ENCODE measurements at regions not wholly inside any gene's neighbourhood (a gene's known extent, or its start where the extent isn't known, plus 50 kb on each side); places are given as distances from the start of the nearest gene placed in this dataset.

DNA sequence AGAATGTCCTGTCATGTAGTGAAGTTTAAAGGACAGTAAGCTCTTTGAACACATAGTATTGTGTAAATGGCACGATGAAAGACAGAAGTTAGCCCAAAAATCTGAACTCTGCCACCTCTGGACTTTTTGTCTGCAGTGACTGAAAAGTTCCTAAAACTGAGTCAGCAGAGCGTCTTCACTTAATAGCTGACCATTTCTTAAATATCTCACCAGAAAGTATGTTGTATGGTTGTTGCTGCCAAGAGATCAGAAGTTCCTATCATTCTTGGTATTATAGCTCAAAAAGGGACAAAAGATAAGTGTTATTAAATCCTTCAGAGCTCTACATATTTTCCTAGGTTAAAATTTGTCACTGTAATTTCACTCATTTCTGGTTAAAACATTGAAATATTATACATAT is 1003.0 kb downstream of the TTLL7 start:
- H3K4me1 ChIP-seq (ENCODE audit: control insufficient read depth, insufficient read depth, low read length): no peaks in the 10 kb centered on the region
- no peak for DNase-seq
- no peak overlapping the region for H3K4me3 ChIP-seq (ENCODE audit: low read length)
- 100% methylated on average over 1 of the region's 2 CpGs for WGBS (ENCODE audit: insufficient coverage, low lambda C conversion rate)
- no peaks in the 10 kb centered on the region for H3K9me3 ChIP-seq (ENCODE audit: control insufficient read depth, low read depth, low read length)
- no peaks in the 10 kb centered on the region for H3K27me3 ChIP-seq (ENCODE audit: control insufficient read depth, insufficient read depth, low read length)
- H3K36me3 ChIP-seq (ENCODE audit: control insufficient read depth, insufficient read depth, low read length): no peaks in the 10 kb centered on the region
- H3K27ac ChIP-seq (ENCODE audit: low read length): no peak overlapping the region

DNA sequence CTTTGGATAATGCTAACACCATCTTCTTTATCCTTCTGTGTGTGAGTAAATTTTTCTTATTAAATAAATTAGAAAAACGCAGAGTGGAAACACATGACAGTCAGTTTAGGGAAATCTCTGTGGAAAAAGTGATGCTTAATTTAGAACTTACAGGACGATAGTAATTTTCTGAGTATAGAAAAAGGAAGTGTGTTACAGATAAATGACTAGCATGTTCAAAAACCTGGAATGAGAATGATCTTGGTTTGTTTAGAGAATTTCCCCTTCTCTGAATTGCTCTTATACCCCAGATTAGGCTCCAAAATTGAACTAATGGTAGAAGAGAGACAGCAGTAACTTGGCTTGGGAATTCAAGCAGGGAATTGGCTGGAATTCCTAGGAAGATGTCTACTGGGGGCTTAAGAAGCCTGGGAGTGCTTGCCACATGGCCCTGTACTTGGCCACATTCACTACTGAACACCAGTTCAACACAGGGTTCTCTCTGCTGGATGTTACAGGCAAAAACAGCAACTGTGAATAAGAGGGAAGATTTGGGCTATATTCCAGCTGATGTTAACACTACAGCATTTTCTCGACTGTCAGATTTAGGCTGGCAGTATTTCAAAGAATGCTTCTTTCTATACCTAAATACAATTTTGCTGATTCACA is 1004.2 kb downstream of the TTLL7 start:
- DNase-seq: no peak
- H3K4me1 ChIP-seq (ENCODE audit: control insufficient read depth, insufficient read depth, low read length): no peaks in the 10 kb centered on the region
- H3K4me3 ChIP-seq (ENCODE audit: low read length): no peak overlapping the region
- H3K36me3 ChIP-seq (ENCODE audit: control insufficient read depth, insufficient read depth, low read length): no peaks in the 10 kb centered on the region
- 54% methylated on average over 2 of the region's 3 CpGs for WGBS (ENCODE audit: insufficient coverage, low lambda C conversion rate)
- H3K27me3 ChIP-seq (ENCODE audit: control insufficient read depth, insufficient read depth, low read length): no peaks in the 10 kb centered on the region
- no peaks in the 10 kb centered on the region for H3K9me3 ChIP-seq (ENCODE audit: control insufficient read depth, low read depth, low read length)
- H3K27ac ChIP-seq (ENCODE audit: low read length): no peak overlapping the region

DNA sequence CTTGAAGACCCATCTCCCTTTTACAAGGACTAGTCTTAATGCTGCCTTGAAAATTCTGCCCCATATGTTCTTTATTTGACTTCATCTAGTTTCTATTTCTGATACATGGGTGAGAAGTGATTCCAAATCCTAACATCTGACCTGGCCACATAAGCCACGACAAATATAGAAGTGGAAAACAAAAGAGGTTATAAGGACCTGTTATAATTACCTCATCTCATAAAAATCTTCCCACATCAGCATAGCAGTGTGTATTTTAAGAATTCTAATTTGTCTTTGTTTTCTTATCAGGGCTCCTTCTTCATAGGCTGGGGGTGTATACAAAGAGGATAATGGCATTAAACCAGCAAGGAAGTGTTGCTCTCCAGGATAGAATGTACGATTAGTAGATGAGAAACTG is 1007.4 kb downstream of the TTLL7 start:
- no peak overlapping the region for H3K4me3 ChIP-seq (ENCODE audit: low read length)
- no peaks in the 10 kb centered on the region for H3K9me3 ChIP-seq (ENCODE audit: control insufficient read depth, low read depth, low read length)
- H3K27ac ChIP-seq (ENCODE audit: low read length): no peak overlapping the region
- WGBS (ENCODE audit: insufficient coverage, low lambda C conversion rate): 83% methylated on average over 1 of the region's 2 CpGs
- no peaks in the 10 kb centered on the region for H3K27me3 ChIP-seq (ENCODE audit: control insufficient read depth, insufficient read depth, low read length)
- no peak for DNase-seq
- no peaks in the 10 kb centered on the region for H3K4me1 ChIP-seq (ENCODE audit: control insufficient read depth, insufficient read depth, low read length)
- H3K36me3 ChIP-seq (ENCODE audit: control insufficient read depth, insufficient read depth, low read length): no peaks in the 10 kb centered on the region

DNA sequence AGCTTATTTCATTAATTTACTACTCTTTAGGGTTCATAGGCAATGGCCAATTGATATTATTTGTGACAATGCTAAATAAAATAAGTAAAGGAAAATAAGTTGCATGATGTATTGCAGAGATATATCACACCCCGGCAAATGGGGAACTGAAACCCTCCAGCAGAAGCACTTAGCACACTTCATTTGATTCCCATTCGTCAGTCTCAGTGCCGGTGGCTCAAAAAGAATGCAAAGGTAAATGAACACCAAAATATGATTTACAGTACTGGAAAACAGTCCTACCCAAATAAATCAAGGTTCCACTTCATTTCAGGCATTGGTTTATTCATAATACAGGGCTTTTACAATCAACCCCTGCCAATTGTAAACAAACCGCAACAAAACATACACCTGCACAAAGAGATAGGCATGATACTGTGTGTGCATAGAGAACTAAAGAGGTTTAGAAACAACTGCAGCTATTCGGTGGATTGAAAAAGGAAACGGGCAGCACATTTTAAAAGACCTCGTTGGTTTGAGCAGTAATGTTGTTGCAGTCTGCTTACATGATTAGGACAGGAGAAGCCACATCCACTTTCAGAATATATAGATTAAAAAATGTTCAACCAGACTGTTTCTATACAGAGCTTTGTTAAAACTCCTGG is 1019.2 kb downstream of the TTLL7 start:
- H3K36me3 ChIP-seq (ENCODE audit: control insufficient read depth, insufficient read depth, low read length): no peaks in the 10 kb centered on the region
- no peak overlapping the region for H3K4me3 ChIP-seq (ENCODE audit: low read length)
- H3K9me3 ChIP-seq (ENCODE audit: control insufficient read depth, low read depth, low read length): no peaks in the 10 kb centered on the region
- 44% methylated on average over 3 of the region's 7 CpGs for WGBS (ENCODE audit: insufficient coverage, low lambda C conversion rate)
- H3K27ac ChIP-seq (ENCODE audit: low read length): no peak overlapping the region
- no peak for DNase-seq
- H3K4me1 ChIP-seq (ENCODE audit: control insufficient read depth, insufficient read depth, low read length): no peaks in the 10 kb centered on the region
- no peaks in the 10 kb centered on the region for H3K27me3 ChIP-seq (ENCODE audit: control insufficient read depth, insufficient read depth, low read length)

DNA sequence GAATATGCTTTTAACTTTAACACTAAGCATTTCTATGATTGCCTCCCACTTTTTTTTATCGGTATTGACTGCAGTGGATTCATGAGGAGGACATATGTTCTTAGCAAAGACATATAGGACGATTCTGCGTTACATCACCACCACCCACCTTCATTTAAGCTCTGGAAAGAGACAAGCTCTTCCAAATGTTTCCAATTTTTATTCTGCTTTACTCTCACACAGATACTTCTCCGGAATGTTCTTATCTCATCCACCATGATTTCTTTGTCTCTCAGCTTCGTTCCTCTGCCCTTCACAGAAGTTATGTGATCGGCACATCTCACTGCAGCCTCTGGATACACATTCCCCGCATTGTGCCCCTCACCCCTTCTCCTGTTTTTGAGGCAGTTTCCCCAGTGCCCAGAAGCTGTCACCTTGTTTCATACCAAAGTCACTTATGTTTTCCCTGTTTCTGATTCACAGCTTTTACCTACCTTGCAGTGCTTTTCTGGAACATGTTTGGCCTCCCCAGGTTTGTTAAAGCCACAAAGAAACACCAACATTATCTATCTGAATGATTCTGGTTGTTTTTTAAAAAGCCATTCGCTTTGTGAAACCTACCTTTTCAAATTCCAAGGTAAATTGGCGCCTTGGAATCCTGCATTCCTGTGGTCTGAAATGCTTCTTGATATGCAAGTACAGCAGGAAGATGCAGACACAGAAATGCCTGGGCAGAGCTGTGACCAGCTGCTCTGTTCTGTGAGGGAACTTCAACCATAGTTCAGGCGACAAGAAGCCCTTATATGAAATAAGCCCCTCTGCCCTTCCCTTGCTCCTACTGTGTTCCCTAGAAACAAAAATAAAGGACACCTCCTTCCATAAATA is 1020.2 kb downstream of the TTLL7 start:
- no peak for DNase-seq
- Histone ChIP-seq H3K4me3 (ENCODE audit: low read length) (no peak overlapping the region), H3K9me3 (ENCODE audit: control insufficient read depth, low read depth, low read length) (no peaks in the 10 kb centered on the region), H3K36me3 (ENCODE audit: control insufficient read depth, insufficient read depth, low read length) (no peaks in the 10 kb centered on the region), H3K27ac (ENCODE audit: low read length) (no peak overlapping the region), H3K4me1 (ENCODE audit: control insufficient read depth, insufficient read depth, low read length) (no peaks in the 10 kb centered on the region), H3K27me3 (ENCODE audit: control insufficient read depth, insufficient read depth, low read length) (no peaks in the 10 kb centered on the region)
- WGBS (ENCODE audit: insufficient coverage, low lambda C conversion rate): 50% methylated on average over 4 of the region's 10 CpGs

DNA sequence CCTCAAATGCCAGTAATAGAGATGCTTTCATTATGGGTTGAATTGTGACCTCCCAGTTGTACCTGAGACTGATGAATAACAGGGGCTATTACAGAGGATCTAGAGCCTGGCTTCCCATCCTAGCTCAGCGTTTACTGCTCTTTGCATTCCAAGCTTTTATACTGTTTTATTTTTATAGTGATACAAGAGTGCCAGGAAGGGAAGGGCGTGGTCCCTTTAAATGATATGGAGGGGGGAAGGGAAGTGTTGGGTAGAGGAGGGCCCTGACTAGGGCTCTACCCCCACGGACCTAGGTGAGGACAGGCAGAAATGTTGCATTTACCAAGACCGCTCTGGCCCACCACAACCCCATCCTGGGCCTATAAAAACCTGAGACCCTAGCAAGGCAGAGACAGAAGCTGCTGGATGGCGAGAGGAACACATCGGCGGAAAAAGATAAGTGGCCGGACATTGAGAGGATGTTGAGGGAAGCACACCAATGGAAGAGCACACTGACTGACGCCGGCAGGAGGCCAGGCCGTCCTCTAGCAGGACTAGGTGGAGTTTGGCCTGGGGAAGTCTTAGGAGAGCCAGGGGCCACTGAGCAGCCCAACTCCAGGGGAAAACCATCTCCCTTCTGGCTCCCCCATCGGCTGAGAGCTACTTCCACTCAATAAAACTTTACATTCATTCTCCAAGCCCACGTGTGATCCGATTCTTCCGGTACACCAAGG is 1025.9 kb downstream of the TTLL7 start:
- H3K36me3 ChIP-seq (ENCODE audit: control insufficient read depth, insufficient read depth, low read length): no peaks in the 10 kb centered on the region
- no peaks in the 10 kb centered on the region for H3K9me3 ChIP-seq (ENCODE audit: control insufficient read depth, low read depth, low read length)
- H3K27me3 ChIP-seq (ENCODE audit: control insufficient read depth, insufficient read depth, low read length): no peaks in the 10 kb centered on the region
- 88% methylated on average over 4 of the region's 15 CpGs for WGBS (ENCODE audit: insufficient coverage, low lambda C conversion rate)
- H3K4me3 ChIP-seq (ENCODE audit: low read length): no peak overlapping the region
- no peaks in the 10 kb centered on the region for H3K4me1 ChIP-seq (ENCODE audit: control insufficient read depth, insufficient read depth, low read length)
- H3K27ac ChIP-seq (ENCODE audit: low read length): no peak overlapping the region
- no peak for DNase-seq

DNA sequence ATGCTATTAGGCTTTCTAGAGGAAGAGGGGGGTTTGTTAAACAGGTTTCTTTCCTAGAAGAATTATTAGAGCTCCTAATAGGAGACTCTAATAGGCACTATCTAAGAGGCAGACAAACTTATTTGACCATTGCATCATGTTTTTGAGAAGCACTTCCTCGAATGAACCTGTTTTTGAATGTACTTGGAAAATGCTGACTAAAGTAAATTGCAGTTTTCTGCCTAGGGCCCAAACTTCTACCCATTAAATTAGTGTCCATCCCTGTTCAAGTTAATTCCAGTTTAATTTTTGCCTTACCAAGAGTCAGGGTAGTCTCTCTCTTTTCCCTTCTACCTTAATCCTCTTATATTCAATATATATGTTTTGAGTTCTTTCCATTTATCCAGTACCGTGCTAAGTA is 1029.6 kb downstream of the TTLL7 start:
- no peaks in the 10 kb centered on the region for H3K9me3 ChIP-seq (ENCODE audit: control insufficient read depth, low read depth, low read length)
- no peaks in the 10 kb centered on the region for H3K27me3 ChIP-seq (ENCODE audit: control insufficient read depth, insufficient read depth, low read length)
- H3K36me3 ChIP-seq (ENCODE audit: control insufficient read depth, insufficient read depth, low read length): no peaks in the 10 kb centered on the region
- no peaks in the 10 kb centered on the region for H3K4me1 ChIP-seq (ENCODE audit: control insufficient read depth, insufficient read depth, low read length)
- no peak for DNase-seq
- no peak overlapping the region for H3K4me3 ChIP-seq (ENCODE audit: low read length)
- WGBS (ENCODE audit: insufficient coverage, low lambda C conversion rate): 90% methylated on average over 2 of the region's 2 CpGs
- no peak overlapping the region for H3K27ac ChIP-seq (ENCODE audit: low read length)

DNA sequence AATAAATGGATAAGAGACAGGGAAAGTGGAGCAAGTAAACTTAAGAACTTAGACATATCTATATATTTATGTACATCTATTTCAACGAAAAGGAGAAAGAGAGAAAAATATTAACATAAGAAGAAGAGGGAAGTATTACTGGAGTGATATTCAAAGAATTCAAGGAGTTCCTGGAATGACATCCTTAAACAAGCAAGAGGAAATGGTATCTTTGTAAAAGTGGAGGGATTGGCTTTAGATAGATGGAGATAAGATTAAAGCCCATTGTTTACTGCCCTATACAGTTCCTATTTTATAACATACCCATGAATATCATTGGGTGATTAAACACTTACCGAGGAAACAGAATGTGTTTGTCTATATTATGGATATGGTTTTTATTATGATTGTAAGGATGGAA is 1036.3 kb downstream of the TTLL7 start:
- Histone ChIP-seq H3K27me3 (ENCODE audit: control insufficient read depth, insufficient read depth, low read length) (no peaks in the 10 kb centered on the region), H3K9me3 (ENCODE audit: control insufficient read depth, low read depth, low read length) (no peaks in the 10 kb centered on the region), H3K36me3 (ENCODE audit: control insufficient read depth, insufficient read depth, low read length) (no peaks in the 10 kb centered on the region), H3K27ac (ENCODE audit: low read length) (no peak overlapping the region), H3K4me1 (ENCODE audit: control insufficient read depth, insufficient read depth, low read length) (no peaks in the 10 kb centered on the region), H3K4me3 (ENCODE audit: low read length) (no peak overlapping the region)
- 60% methylated on average over 1 of the region's 2 CpGs for WGBS (ENCODE audit: insufficient coverage, low lambda C conversion rate)
- no peak for DNase-seq

DNA sequence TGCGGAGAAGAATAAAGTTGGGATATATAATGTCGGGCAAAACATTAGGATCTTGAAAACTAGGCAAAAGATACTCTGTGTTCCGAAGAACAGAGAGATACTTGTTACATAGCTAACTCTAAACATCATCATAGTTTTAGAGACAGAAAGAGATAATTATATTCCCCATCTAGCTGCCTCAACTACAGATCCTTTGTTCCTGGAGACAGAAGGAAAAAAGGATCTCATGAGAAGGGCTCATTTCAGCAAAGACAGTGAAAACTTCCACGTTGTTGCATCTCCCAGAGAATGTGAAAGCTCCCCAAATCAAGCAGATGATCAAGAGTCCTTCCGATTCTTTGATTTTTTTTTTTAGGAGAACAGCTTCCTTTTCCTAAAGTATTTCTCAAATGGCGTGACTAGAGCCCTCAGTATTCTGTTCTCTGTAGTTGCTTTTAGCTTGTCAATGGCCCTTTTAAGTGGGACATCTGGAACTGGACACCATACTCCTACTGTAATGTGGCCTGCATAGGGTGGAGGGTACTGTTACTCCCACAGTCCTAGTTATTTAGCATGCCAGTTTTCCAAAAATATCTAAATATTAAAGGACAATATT is 1048.2 kb downstream of the TTLL7 start:
- H3K4me1 ChIP-seq (ENCODE audit: control insufficient read depth, insufficient read depth, low read length): no peaks in the 10 kb centered on the region
- H3K4me3 ChIP-seq (ENCODE audit: low read length): no peak overlapping the region
- no peak overlapping the region for H3K27ac ChIP-seq (ENCODE audit: low read length)
- H3K9me3 ChIP-seq (ENCODE audit: control insufficient read depth, low read depth, low read length): no peaks in the 10 kb centered on the region
- no peaks in the 10 kb centered on the region for H3K36me3 ChIP-seq (ENCODE audit: control insufficient read depth, insufficient read depth, low read length)
- DNase-seq: no peak
- WGBS (ENCODE audit: insufficient coverage, low lambda C conversion rate): 95% methylated on average over 4 of the region's 6 CpGs
- H3K27me3 ChIP-seq (ENCODE audit: control insufficient read depth, insufficient read depth, low read length): no peaks in the 10 kb centered on the region

DNA sequence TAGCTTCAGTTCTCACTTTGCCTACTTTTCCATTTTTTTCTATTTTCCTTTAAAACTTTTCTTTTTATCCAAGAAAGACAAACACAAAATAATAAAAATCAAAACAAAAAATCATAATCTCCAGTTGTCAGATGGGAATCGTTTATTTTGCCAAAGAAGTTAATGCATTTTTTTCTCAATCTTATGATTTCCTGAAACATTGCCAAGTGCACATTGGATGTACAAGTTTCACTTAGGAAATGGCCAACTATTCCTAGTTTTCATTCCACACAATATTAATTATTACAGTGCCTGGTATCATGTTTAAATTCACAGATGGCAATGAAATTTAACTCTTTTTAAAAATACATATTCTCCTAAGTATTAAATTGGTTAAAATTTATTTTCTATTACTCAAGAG is 1050.5 kb downstream of the TTLL7 start:
- H3K9me3 ChIP-seq (ENCODE audit: control insufficient read depth, low read depth, low read length): no peaks in the 10 kb centered on the region
- 90% methylated on average over 1 of the region's 1 CpG for WGBS (ENCODE audit: insufficient coverage, low lambda C conversion rate)
- H3K36me3 ChIP-seq (ENCODE audit: control insufficient read depth, insufficient read depth, low read length): no peaks in the 10 kb centered on the region
- no peaks in the 10 kb centered on the region for H3K4me1 ChIP-seq (ENCODE audit: control insufficient read depth, insufficient read depth, low read length)
- H3K27ac ChIP-seq (ENCODE audit: low read length): no peak overlapping the region
- DNase-seq: no peak
- no peaks in the 10 kb centered on the region for H3K27me3 ChIP-seq (ENCODE audit: control insufficient read depth, insufficient read depth, low read length)
- no peak overlapping the region for H3K4me3 ChIP-seq (ENCODE audit: low read length)
